ENCODE measurements at regions not wholly inside any gene's neighbourhood (a gene's known extent, or its start where the extent isn't known, plus 50 kb on each side); places are given as distances from the start of the nearest gene placed in this dataset.
"Not testable (repeated sequence)": the region's sequence is repeated elsewhere in the genome, so short reads cannot be mapped to it uniquely, and the experiment has no call there.

GRCh38 chr7:159335181-159335926 is 190.7 kb upstream of the VIPR2 start:
- not testable (repeated sequence) for DNase-seq (ENCODE audit: low read depth in 2 of 2)

- not testable (repeated sequence) for DNase-seq (ENCODE audit: low read depth in 2 of 2)
Observed at GRCh38 chr7:159332854-159333479, 188.3 kb upstream of the VIPR2 start.

- DNase-seq (ENCODE audit: low read depth in 2 of 2): no peak
Observed at GRCh38 chr7:159331462-159331861, 186.8 kb upstream of the VIPR2 start.

GRCh38 chr7:159329818-159330378 is 185.2 kb upstream of the VIPR2 start:
- no peak for DNase-seq (ENCODE audit: low read depth in 2 of 2)

GRCh38 chr7:159328096-159328495 is 183.4 kb upstream of the VIPR2 start:
- no peak for DNase-seq (ENCODE audit: low read depth in 2 of 2)

GRCh38 chr7:159323359-159323758 is 178.7 kb upstream of the VIPR2 start:
- DNase-seq (ENCODE audit: low read depth in 2 of 2): no peak

GRCh38 chr7:159321278-159321677 is 176.6 kb upstream of the VIPR2 start:
- DNase-seq (ENCODE audit: low read depth in 2 of 2): no peak

GRCh38 chr7:159318682-159319351 is 174.2 kb upstream of the VIPR2 start:
- DNase-seq (ENCODE audit: low read depth in 2 of 2): no peak

- no peak for DNase-seq (ENCODE audit: low read depth in 2 of 2)
Observed at GRCh38 chr7:159317294-159317693, 172.6 kb upstream of the VIPR2 start.

- no peak for DNase-seq (ENCODE audit: low read depth in 2 of 2)
Observed at GRCh38 chr7:159311172-159311494, 166.5 kb upstream of the VIPR2 start.

- no peak for DNase-seq (ENCODE audit: low read depth in 2 of 2)
Observed at GRCh38 chr7:159310457-159311171, 165.9 kb upstream of the VIPR2 start.

- DNase-seq (ENCODE audit: low read depth in 2 of 2): not testable (repeated sequence)
Observed at GRCh38 chr7:159309214-159309613, 164.5 kb upstream of the VIPR2 start.

GRCh38 chr7:159306012-159306411 is 161.3 kb upstream of the VIPR2 start:
- DNase-seq (ENCODE audit: low read depth in 2 of 2): no peak

GRCh38 chr7:159305185-159305584 is 160.5 kb upstream of the VIPR2 start:
- not testable (repeated sequence) for DNase-seq (ENCODE audit: low read depth in 2 of 2)

- DNase-seq (ENCODE audit: low read depth in 2 of 2): not testable (repeated sequence)
Observed at GRCh38 chr7:159303510-159303909, 158.8 kb upstream of the VIPR2 start.

GRCh38 chr7:159296093-159296681 is 151.5 kb upstream of the VIPR2 start:
- DNase-seq (ENCODE audit: low read depth in 2 of 2): no peak

GRCh38 chr7:159286487-159286886 is 141.8 kb upstream of the VIPR2 start:
- DNase-seq (ENCODE audit: low read depth in 2 of 2): not testable (repeated sequence)

- DNase-seq (ENCODE audit: low read depth in 2 of 2): no peak
Observed at GRCh38 chr7:159281573-159281972, 136.9 kb upstream of the VIPR2 start.

GRCh38 chr7:159280008-159280407 is 135.3 kb upstream of the VIPR2 start:
- no peak for DNase-seq (ENCODE audit: low read depth in 2 of 2)

GRCh38 chr7:159272739-159273138 is 128.1 kb upstream of the VIPR2 start:
- DNase-seq (ENCODE audit: low read depth in 2 of 2): no peak

- no peak for DNase-seq (ENCODE audit: low read depth in 2 of 2)
Observed at GRCh38 chr7:159271781-159272180, 127.1 kb upstream of the VIPR2 start.

GRCh38 chr7:159269745-159270144 is 125.1 kb upstream of the VIPR2 start:
- DNase-seq (ENCODE audit: low read depth in 2 of 2): no peak
